ENCODE measurements at regions not wholly inside any gene's neighbourhood (a gene's known extent, or its start where the extent isn't known, plus 50 kb on each side); places are given as distances from the start of the nearest gene placed in this dataset.
A peak's percentile ranks its signal among the peaks of the same experiment; 100 is the strongest.

- Histone ChIP-seq H3K36me3 (no peaks in the 10 kb centered on the region), H3K27me3 (no peaks in the 10 kb centered on the region), H3K4me3 (no peak overlapping the region), H3K9me3 (peaks cover 0 to 3% (median 0%) of the 10 kb centered on the region in 4 donors), H3K4me1 (peaks cover 0 to 7% (median 0%) of the 10 kb centered on the region in 4 donors), H3K27ac (no peak overlapping the region)
- DNase-seq: peak in 1 of 2 donors; percentile 46
- peak in 1 of 2 donors; percentile 26 for ATAC-seq (ENCODE audit: low FRiP score in 2 of 2)
- 67 to 69% methylated on average over 3 of the region's 3 CpGs for WGBS, 2 donors
- TF ChIP-seq POLR2A (IDR thresholded peaks at IDR 0.05): no peak
- TF ChIP-seq POLR2AphosphoS5 (IDR thresholded peaks at IDR 0.05): no peak
- TF ChIP-seq, protein P1, sequence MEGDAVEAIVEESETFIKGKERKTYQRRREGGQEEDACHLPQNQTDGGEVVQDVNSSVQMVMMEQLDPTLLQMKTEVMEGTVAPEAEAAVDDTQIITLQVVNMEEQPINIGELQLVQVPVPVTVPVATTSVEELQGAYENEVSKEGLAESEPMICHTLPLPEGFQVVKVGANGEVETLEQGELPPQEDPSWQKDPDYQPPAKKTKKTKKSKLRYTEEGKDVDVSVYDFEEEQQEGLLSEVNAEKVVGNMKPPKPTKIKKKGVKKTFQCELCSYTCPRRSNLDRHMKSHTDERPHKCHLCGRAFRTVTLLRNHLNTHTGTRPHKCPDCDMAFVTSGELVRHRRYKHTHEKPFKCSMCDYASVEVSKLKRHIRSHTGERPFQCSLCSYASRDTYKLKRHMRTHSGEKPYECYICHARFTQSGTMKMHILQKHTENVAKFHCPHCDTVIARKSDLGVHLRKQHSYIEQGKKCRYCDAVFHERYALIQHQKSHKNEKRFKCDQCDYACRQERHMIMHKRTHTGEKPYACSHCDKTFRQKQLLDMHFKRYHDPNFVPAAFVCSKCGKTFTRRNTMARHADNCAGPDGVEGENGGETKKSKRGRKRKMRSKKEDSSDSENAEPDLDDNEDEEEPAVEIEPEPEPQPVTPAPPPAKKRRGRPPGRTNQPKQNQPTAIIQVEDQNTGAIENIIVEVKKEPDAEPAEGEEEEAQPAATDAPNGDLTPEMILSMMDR (IDR thresholded peaks at IDR 0.05): no peak
- TF ChIP-seq EP300 (IDR thresholded peaks at IDR 0.05): no peak
These were observed 218.4 kb downstream of the PCSK1 start for GRCh38 chr5:96214442-96215197.

GRCh38 chr5:96209829-96210228 lies 223.2 kb downstream of the PCSK1 start:
- no peak for DNase-seq
- WGBS, 2 donors: 88 to 91% methylated on average over 1 of the region's 1 CpG

GRCh38 chr5:96207420-96207819 lies 225.6 kb downstream of the PCSK1 start:
- H3K4me3 ChIP-seq: no peak overlapping the region
- no peak for DNase-seq
- H3K27ac ChIP-seq: no peak overlapping the region
- no peaks in the 10 kb centered on the region for H3K4me1 ChIP-seq
- no peaks in the 10 kb centered on the region for H3K36me3 ChIP-seq
- no peak for ATAC-seq (ENCODE audit: low FRiP score in 2 of 2)
- TF ChIP-seq POLR2A (IDR thresholded peaks at IDR 0.05) (no peak), EP300 (IDR thresholded peaks at IDR 0.05) (no peak), POLR2AphosphoS5 (IDR thresholded peaks at IDR 0.05) (no peak)
- TF ChIP-seq, protein P1 (IDR thresholded peaks at IDR 0.05): no peak
- H3K9me3 ChIP-seq: peaks cover 0 to 14% (median 5%) of the 10 kb centered on the region in 4 donors
- H3K27me3 ChIP-seq: no peaks in the 10 kb centered on the region

More at GRCh38 chr5:96209829-96210228, 223.2 kb downstream of the PCSK1 start:
- H3K27me3 ChIP-seq: no peaks in the 10 kb centered on the region
- H3K9me3 ChIP-seq: peaks cover 0 to 14% (median 5%) of the 10 kb centered on the region in 4 donors
- H3K36me3 ChIP-seq: no peaks in the 10 kb centered on the region
- no peak for TF ChIP-seq POLR2A (IDR thresholded peaks at IDR 0.05)
- no peak overlapping the region for H3K27ac ChIP-seq
- no peak overlapping the region for H3K4me3 ChIP-seq
- peaks cover 0 to under 1% (median 0%) of the 10 kb centered on the region in 4 donors for H3K4me1 ChIP-seq
- ATAC-seq (ENCODE audit: low FRiP score in 2 of 2): no peak

- Histone ChIP-seq H3K9me3 (peaks cover 0 to 11% (median 4%) of the 10 kb centered on the region in 4 donors), H3K36me3 (no peaks in the 10 kb centered on the region), H3K4me1 (no peaks in the 10 kb centered on the region), H3K27ac (no peak overlapping the region), H3K27me3 (no peaks in the 10 kb centered on the region), H3K4me3 (no peak overlapping the region)
- ATAC-seq (ENCODE audit: low FRiP score in 2 of 2): no peak
- WGBS, 2 donors: 45 to 71% methylated on average over 3 of the region's 3 CpGs
- no peak for TF ChIP-seq POLR2A (IDR thresholded peaks at IDR 0.05)
- no peak for TF ChIP-seq POLR2AphosphoS5 (IDR thresholded peaks at IDR 0.05)
- TF ChIP-seq EP300 (IDR thresholded peaks at IDR 0.05): no peak
- TF ChIP-seq, protein P1 (IDR thresholded peaks at IDR 0.05): no peak
- DNase-seq: no peak
These were observed 229.3 kb downstream of the PCSK1 start for GRCh38 chr5:96203761-96204160.

DNA sequence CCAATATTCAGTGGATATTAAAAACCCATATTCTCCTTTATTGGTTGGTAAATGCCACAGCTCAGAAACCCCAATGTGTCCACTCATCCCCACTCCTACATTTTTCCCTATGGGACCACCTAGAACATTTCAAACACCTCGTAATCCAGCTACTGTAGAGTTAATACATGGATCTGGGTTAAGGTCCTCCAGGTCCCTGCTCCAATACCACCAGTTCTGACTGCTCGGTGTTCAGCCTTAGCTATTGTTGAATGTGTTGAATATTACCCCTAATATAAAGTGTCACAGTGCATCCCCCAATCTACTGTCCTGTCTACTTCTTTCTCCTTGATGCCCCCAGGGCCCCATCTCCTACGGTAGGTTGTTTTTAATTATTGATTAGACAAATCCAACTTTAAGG lies 231.5 kb downstream of the PCSK1 start:
- TF ChIP-seq POLR2AphosphoS5 (IDR thresholded peaks at IDR 0.05): no peak
- TF ChIP-seq POLR2A (IDR thresholded peaks at IDR 0.05): no peak
- TF ChIP-seq, protein P1 (IDR thresholded peaks at IDR 0.05): no peak
- no peak for TF ChIP-seq EP300 (IDR thresholded peaks at IDR 0.05)
- DNase-seq: no peak
- Histone ChIP-seq H3K27ac (no peak overlapping the region), H3K4me1 (no peaks in the 10 kb centered on the region), H3K4me3 (no peak overlapping the region), H3K36me3 (no peaks in the 10 kb centered on the region), H3K9me3 (no peaks in the 10 kb centered on the region), H3K27me3 (no peaks in the 10 kb centered on the region)
- WGBS, 2 donors: 92 to 97% methylated on average over 3 of the region's 3 CpGs
- ATAC-seq (ENCODE audit: low FRiP score in 2 of 2): no peak
